LNCaP clone FGC (cell line): ENCODE measurements at regions not wholly inside any gene's neighbourhood (a gene's known extent, or its start where the extent isn't known, plus 50 kb on each side); places are given as distances from the start of the nearest gene placed in this dataset.
A peak's percentile ranks its signal among the peaks of the same experiment; 100 is the strongest.

ENCODE experiments used
- DNase-seq: peaks from one replicate; pipeline ENCODE4 v3.0.0-alpha.2; 2011; ENCODE audit warnings: low read depth
- H3K4me3 ChIP-seq: 2 replicates; pipeline ENCODE4 v1.5.1; 2011; ENCODE audit warnings: mild to moderate bottlenecking, low read depth, low read length, control low read depth
- TF ChIP-seq, protein P1 (sequence below): IDR thresholded peaks from 2 replicates; pipeline ENCODE4 v1.5.1; 2012; ENCODE audit warnings: mild to moderate bottlenecking; ENCODE audit not compliant: control insufficient read depth, insufficient read depth; ENCODE audit errors: extremely low read depth

DNA sequence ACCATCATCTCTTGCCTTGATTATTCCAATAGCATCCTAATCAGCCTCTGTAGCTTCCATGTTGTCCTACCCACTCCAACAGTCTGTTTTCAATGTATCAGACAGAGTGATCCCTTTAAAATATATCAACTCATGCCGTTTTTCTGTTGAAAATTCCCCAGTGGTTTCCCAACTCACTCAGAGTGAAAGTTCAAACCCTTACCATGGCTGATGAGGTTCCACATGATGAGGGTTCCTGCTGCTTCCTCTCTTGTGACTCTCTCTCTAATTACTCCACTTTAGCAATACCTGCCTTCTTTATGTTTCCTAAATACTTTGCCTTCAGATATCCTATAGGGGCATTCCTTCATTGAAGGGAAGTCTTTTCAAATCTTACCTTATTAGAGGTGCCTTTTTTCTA is 334.7 kb downstream of the PPP1R2C start:
- DNase-seq: no peak

DNA sequence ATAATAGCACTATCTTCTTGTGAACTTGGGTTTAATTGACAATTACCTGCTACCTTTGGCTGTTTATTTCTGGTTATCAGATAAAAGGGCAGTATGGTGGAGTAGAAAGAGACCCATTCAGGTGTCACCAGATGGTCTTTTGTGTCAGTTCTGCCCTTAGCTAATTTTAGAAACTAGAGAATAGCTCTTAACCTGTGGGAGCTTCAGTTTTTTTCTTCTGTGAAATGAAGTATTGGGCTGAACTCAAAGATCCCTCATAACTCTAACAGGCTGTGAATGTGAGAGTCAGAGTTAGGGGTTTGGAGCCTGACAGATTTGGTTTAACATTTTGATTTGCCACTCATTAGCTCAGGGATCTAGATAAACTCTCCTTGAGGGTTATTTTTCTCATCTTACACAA is 335.2 kb downstream of the PPP1R2C start:
- DNase-seq: no peak
- TF ChIP-seq, protein P1, sequence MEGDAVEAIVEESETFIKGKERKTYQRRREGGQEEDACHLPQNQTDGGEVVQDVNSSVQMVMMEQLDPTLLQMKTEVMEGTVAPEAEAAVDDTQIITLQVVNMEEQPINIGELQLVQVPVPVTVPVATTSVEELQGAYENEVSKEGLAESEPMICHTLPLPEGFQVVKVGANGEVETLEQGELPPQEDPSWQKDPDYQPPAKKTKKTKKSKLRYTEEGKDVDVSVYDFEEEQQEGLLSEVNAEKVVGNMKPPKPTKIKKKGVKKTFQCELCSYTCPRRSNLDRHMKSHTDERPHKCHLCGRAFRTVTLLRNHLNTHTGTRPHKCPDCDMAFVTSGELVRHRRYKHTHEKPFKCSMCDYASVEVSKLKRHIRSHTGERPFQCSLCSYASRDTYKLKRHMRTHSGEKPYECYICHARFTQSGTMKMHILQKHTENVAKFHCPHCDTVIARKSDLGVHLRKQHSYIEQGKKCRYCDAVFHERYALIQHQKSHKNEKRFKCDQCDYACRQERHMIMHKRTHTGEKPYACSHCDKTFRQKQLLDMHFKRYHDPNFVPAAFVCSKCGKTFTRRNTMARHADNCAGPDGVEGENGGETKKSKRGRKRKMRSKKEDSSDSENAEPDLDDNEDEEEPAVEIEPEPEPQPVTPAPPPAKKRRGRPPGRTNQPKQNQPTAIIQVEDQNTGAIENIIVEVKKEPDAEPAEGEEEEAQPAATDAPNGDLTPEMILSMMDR: no peak
- H3K4me3 ChIP-seq: no peak overlapping the region

More for the DNA sequence above, 334.7 kb downstream of the PPP1R2C start:
- H3K4me3 ChIP-seq: no peak overlapping the region
- TF ChIP-seq, protein P1: no peak

DNA sequence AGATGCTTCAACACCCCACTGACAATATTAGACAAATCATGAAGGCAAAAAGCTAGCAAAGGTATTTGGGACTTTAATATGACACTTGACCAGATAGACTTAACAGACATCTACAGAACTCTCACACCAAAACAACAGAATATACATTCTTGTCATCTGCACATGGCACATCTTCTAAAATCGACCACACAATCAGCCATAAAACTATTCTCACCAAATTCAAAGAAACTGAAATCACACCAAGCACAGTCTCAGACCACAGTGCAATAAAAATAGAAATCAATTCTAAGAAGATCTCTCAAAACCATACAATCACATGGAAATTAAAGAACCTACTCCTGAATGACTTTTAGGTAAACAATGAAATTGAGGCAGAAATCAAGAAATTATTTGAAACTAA is 340.8 kb downstream of the PPP1R2C start:
- no peak overlapping the region for H3K4me3 ChIP-seq
- DNase-seq: no peak

DNA sequence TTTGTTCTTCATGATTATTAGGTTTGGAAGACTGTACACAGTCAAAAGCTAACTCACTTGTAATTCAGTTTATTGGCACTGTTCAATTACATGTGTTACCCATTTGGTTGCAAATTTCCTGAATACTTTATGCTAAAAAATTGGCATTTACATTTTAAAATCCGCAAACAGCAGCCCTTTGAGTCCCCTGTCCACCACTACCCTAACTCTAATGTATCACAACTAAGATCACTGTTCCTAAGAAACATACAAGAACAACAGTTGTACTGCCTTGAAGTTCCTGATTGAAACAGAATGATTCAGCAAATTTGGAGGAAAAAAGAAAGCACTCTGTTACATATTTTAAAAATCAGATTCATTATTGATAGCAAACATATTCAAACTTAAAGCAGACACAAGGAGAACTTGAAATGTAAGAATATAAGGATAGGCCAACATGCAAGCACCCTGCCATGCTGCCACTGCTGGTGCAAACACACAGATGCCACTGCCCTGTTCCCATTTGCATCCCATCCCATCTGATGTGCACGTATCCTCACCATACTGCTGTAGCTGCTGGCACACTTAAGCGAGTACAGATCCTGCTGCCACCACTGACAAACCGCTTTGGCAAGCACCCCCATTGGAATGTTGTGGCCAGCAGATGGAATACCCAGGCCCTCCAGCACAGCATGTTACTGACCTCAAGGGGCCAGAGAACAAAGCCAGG is 343.4 kb downstream of the PPP1R2C start:
- H3K4me3 ChIP-seq: no peak overlapping the region
- DNase-seq: no peak
- TF ChIP-seq, protein P1: no peak

More for the DNA sequence above, 340.8 kb downstream of the PPP1R2C start:
- TF ChIP-seq, protein P1: no peak

DNA sequence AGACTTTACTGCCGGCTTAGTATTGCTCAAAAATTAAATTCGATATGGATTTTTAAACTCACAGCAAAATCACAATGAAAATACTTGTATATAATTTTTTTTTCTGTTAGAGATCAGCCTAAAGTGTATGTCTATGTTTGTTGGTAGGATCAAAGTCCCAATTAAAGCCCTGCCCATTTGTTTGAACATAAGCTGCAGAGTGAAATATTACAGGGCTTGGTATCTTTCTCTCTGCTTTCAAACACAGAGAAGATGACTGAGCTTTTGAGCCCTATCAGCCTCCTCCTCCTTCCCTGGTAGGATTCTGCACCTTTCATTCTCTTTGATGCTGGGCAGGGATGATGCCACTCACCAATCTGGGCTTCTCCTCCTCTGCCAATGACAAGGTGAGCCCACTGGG is 345.4 kb downstream of the PPP1R2C start:
- no peak for DNase-seq
- TF ChIP-seq, protein P1: no peak
- no peak overlapping the region for H3K4me3 ChIP-seq

DNA sequence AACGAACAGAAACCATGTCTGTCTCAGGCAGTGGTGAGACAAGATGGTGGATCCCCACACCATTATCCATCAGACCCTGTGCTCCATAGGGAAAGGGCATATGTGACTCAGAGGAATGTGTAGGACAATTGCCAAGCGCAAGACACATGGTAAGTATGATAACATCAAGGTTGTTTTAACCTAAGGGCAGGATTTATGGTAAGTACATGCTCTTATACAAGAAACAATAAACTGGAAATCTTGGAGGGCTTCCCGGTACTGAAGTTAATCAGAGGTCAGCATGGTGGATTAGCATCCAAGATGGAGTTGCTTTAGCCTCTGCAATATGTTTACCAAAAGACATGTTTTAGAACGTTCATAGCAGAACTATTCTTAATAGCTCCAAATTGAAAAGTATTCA is 355.0 kb downstream of the PPP1R2C start:
- TF ChIP-seq, protein P1: no peak
- H3K4me3 ChIP-seq: no peak overlapping the region
- DNase-seq: peak; percentile 85

DNA sequence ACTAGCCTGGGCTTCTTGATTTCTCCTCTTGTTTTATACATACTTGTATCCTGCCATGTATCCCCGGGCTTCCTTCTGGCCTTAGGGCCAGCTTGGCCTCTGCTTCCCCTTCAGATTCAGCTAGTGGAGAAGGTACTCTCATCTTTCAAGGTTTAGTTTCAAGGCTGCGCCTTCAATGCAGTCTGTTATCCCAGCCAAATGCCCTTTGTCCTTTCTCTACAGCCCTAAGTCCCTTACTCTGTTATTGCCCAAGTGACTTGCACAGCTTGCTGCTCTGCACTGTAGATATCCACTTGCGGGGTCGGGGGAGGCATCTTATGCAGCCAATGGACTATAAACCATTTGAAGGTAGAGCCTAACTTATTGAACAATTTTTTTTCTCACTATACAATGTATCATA is 357.5 kb downstream of the PPP1R2C start:
- no peak for DNase-seq
- TF ChIP-seq, protein P1: no peak
- no peak overlapping the region for H3K4me3 ChIP-seq
